ENCODE measurements at regions not wholly inside any gene's neighbourhood (a gene's known extent, or its start where the extent isn't known, plus 50 kb on each side); places are given as distances from the start of the nearest gene placed in this dataset.

- H3K27me3 ChIP-seq, result no peaks in the 10 kb centered on the region
- intact Hi-C loops (cut with DNase I), result no loop called here
- DNase-seq (ENCODE audit: extremely low spot score in 2 of 2), result no peak
- H3K4me3 ChIP-seq, result no peak overlapping the region
- H3K36me3 ChIP-seq, result no peaks in the 10 kb centered on the region
- peak overlapping the region; percentile 39 for H3K27ac ChIP-seq
- no peaks in the 10 kb centered on the region for H3K4me1 ChIP-seq
- no peaks in the 10 kb centered on the region for H3K9me3 ChIP-seq
- no peak for TF ChIP-seq POLR2AphosphoS5 (IDR thresholded peaks at IDR 0.05; ENCODE audit: insufficient read depth in 1 of 2, low read depth in 1 of 2)
- no peak for TF ChIP-seq CTCF (IDR thresholded peaks at IDR 0.05)
- TF ChIP-seq POLR2A (IDR thresholded peaks at IDR 0.05), result no peak
These were observed 218.0 kb downstream of the IRS2 start for GRCh38 chr13:109568339-109568818.

- Histone ChIP-seq H3K36me3 (no peaks in the 10 kb centered on the region), H3K9me3 (no peaks in the 10 kb centered on the region), H3K27me3 (no peaks in the 10 kb centered on the region), H3K4me3 (no peak overlapping the region), H3K4me1 (no peaks in the 10 kb centered on the region), H3K27ac (no peak overlapping the region)
- TF ChIP-seq CTCF (IDR thresholded peaks at IDR 0.05) (no peak), POLR2A (IDR thresholded peaks at IDR 0.05) (no peak), POLR2AphosphoS5 (IDR thresholded peaks at IDR 0.05; ENCODE audit: insufficient read depth in 1 of 2, low read depth in 1 of 2) (no peak)
- intact Hi-C loops (cut with DNase I), result no loop called here
- no peak for DNase-seq (ENCODE audit: extremely low spot score in 2 of 2)
These were observed 219.1 kb downstream of the IRS2 start for GRCh38 chr13:109567315-109567714.

GRCh38 chr13:109565877-109566276 is 220.5 kb downstream of the IRS2 start:
- H3K4me3 ChIP-seq, result no peak overlapping the region
- no peaks in the 10 kb centered on the region for H3K9me3 ChIP-seq
- H3K4me1 ChIP-seq, result no peaks in the 10 kb centered on the region
- intact Hi-C loops (cut with DNase I), result no loop called here
- H3K27ac ChIP-seq, result no peak overlapping the region
- H3K36me3 ChIP-seq, result no peaks in the 10 kb centered on the region
- TF ChIP-seq POLR2AphosphoS5 (IDR thresholded peaks at IDR 0.05; ENCODE audit: insufficient read depth in 1 of 2, low read depth in 1 of 2) (no peak), POLR2A (IDR thresholded peaks at IDR 0.05) (no peak), CTCF (IDR thresholded peaks at IDR 0.05) (no peak)
- H3K27me3 ChIP-seq, result no peaks in the 10 kb centered on the region
- no peak for DNase-seq (ENCODE audit: extremely low spot score in 2 of 2)

GRCh38 chr13:109548374-109548773 is 238.0 kb downstream of the IRS2 start:
- H3K27me3 ChIP-seq, result no peaks in the 10 kb centered on the region
- TF ChIP-seq POLR2AphosphoS5 (IDR thresholded peaks at IDR 0.05; ENCODE audit: insufficient read depth in 1 of 2, low read depth in 1 of 2) (no peak), CTCF (IDR thresholded peaks at IDR 0.05) (no peak), POLR2A (IDR thresholded peaks at IDR 0.05) (no peak)
- H3K9me3 ChIP-seq, result no peaks in the 10 kb centered on the region
- intact Hi-C loops (cut with DNase I), result no loop called here
- H3K36me3 ChIP-seq, result no peaks in the 10 kb centered on the region
- DNase-seq (ENCODE audit: extremely low spot score in 2 of 2), result no peak
- no peak overlapping the region for H3K4me3 ChIP-seq
- H3K4me1 ChIP-seq, result no peaks in the 10 kb centered on the region
- no peak overlapping the region for H3K27ac ChIP-seq

GRCh38 chr13:109547942-109548341 is 238.4 kb downstream of the IRS2 start:
- no peaks in the 10 kb centered on the region for H3K27me3 ChIP-seq
- DNase-seq (ENCODE audit: extremely low spot score in 2 of 2), result no peak
- no peak overlapping the region for H3K27ac ChIP-seq
- H3K4me3 ChIP-seq, result no peak overlapping the region
- H3K36me3 ChIP-seq, result no peaks in the 10 kb centered on the region
- no peaks in the 10 kb centered on the region for H3K4me1 ChIP-seq
- no peaks in the 10 kb centered on the region for H3K9me3 ChIP-seq
- TF ChIP-seq POLR2AphosphoS5 (IDR thresholded peaks at IDR 0.05; ENCODE audit: insufficient read depth in 1 of 2, low read depth in 1 of 2), result no peak
- no peak for TF ChIP-seq POLR2A (IDR thresholded peaks at IDR 0.05)
- no peak for TF ChIP-seq CTCF (IDR thresholded peaks at IDR 0.05)
- intact Hi-C loops (cut with DNase I), result no loop called here

All from vagina (tissue), 2 donors.